DOHH2 (cell line): ENCODE measurements at regions not wholly inside any gene's neighbourhood (a gene's known extent, or its start where the extent isn't known, plus 50 kb on each side); places are given as distances from the start of the nearest gene placed in this dataset.

Experiments used
- H3F3A ChIP-seq: fragments of 200-600 bp; sonication (generic), shearing (Covaris generic); 2 replicates; pipeline ENCODE4 v1.6.0; 2016; ENCODE audit warnings: antibody characterized with exemption, mild to moderate bottlenecking; ENCODE audit not compliant: control insufficient read depth, insufficient read depth
- H3K27ac ChIP-seq: fragments of 200-600 bp; sonication (generic); 2 replicates; pipeline ENCODE4 v1.5.1; 2014; ENCODE audit warnings: low read depth, mild to moderate bottlenecking, low read length, moderate library complexity
- H3K27me3 ChIP-seq: fragments of 200-600 bp; sonication (generic); 2 replicates; pipeline ENCODE4 v1.6.1; 2014; ENCODE audit warnings: mild to moderate bottlenecking, low read length, mixed read lengths; ENCODE audit not compliant: control insufficient read depth
- H3K36me3 ChIP-seq: fragments of 200-600 bp; sonication (generic); 2 replicates; pipeline ENCODE4 v1.6.1; 2014; ENCODE audit warnings: mild to moderate bottlenecking, low read length, moderate library complexity, mixed read lengths; ENCODE audit not compliant: control insufficient read depth
- H3K4me1 ChIP-seq: fragments of 200-600 bp; sonication (generic); 2 replicates; pipeline ENCODE4 v1.6.1; 2014; ENCODE audit warnings: mild to moderate bottlenecking, low read length, mixed read lengths; ENCODE audit not compliant: control insufficient read depth
- H3K4me2 ChIP-seq: fragments of 200-600 bp; sonication (generic); 2 replicates; pipeline ENCODE4 v1.6.0; 2014; ENCODE audit warnings: mild to moderate bottlenecking, low read length, moderate library complexity
- H3K4me3 ChIP-seq: fragments of 200-600 bp; sonication (generic); 2 replicates; pipeline ENCODE4 v1.5.1; 2014; ENCODE audit warnings: mild to moderate bottlenecking, low read length, mixed read lengths
- H3K79me2 ChIP-seq: fragments of 200-600 bp; sonication (generic); 2 replicates; pipeline ENCODE4 v1.6.1; 2014; ENCODE audit warnings: mild to moderate bottlenecking, low read length, mixed read lengths; ENCODE audit not compliant: control insufficient read depth
- H3K9me2 ChIP-seq: fragments of 200-600 bp; sonication (generic); replicated peaks from 2 replicates; pipeline ENCODE4 v1.6.1; 2014; ENCODE audit warnings: mild to moderate bottlenecking, low read length, mixed read lengths; ENCODE audit not compliant: control insufficient read depth
- H3K9me3 ChIP-seq: fragments of 200-600 bp; sonication (generic); 2 replicates; pipeline ENCODE4 v1.6.1; 2014; ENCODE audit warnings: antibody characterized with exemption, low read length, mixed read lengths; ENCODE audit not compliant: control insufficient read depth, insufficient read depth
- H4K20me1 ChIP-seq: fragments of 200-600 bp; sonication (generic); 2 replicates; pipeline ENCODE4 v1.6.0; 2014; ENCODE audit warnings: low read depth, mild to moderate bottlenecking, antibody characterized with exemption, low read length, moderate library complexity; ENCODE audit not compliant: control insufficient read depth, insufficient read depth
- EZH2phosphoT487 ChIP-seq: fragments of 200-600 bp; sonication (generic); IDR thresholded peaks from 2 replicates; pipeline ENCODE4 v1.6.1; 2017; ENCODE audit warnings: borderline replicate concordance, mild to moderate bottlenecking, antibody characterized with exemption, low read length, moderate library complexity, mixed read lengths
- TF ChIP-seq, protein P1 (sequence below): fragments of 200-600 bp; sonication (generic); IDR thresholded peaks from one replicate; pipeline ENCODE4 v1.5.1; 2014; ENCODE audit warnings: antibody characterized with exemption, mild to moderate bottlenecking, low read depth, low read length; ENCODE audit not compliant: poor library complexity, severe bottlenecking

DNA sequence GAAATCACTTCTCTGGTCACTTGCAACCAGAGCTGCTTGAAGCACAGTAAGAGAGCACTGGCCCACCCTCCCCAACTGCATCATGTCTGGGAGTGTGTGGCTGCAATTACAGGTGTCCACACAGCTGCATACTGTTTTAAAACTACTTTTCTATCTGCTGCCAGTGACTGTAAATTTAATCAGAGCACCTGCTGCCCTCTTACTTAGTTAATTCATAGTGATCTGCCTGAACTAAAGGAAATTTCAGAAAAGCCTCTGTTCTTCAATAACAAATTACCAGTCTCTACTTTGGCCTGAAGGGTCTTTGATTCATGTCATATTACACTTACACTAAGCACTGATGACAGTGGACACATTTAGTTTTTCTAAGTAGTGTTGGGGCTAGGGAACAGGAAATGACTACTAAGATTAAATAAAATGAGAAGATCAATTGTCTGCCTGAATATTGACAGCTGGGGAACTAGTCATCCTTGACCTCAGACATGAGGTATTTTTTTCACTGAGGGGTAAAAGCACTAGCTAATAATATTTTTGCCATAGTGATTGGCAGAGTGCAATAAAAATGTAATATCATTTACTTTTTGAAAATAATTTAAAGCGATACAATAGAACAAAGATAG is 788.9 kb upstream of the GRAMD2B start:
- H3K9me2 ChIP-seq: no peaks in the 10 kb centered on the region; the same call in 1 of the 2 replicates
- no peaks in the 10 kb centered on the region for H3K79me2 ChIP-seq
- 0 out of 2 replicates have a peak overlapping the region, but pooled peaks have one; percentile 13 for H3K4me2 ChIP-seq
- no peaks in the 10 kb centered on the region for H3K9me3 ChIP-seq
- H3K27me3 ChIP-seq: no peaks in the 10 kb centered on the region
- no peak overlapping the region for H3K4me3 ChIP-seq
- no peaks in the 10 kb centered on the region for H3K36me3 ChIP-seq
- H4K20me1 ChIP-seq: no peaks in the 10 kb centered on the region
- H3K27ac ChIP-seq: peak overlapping the region; percentile 35
- H3K4me1 ChIP-seq: peaks cover 11% of the 10 kb centered on the region
- no peaks in the 10 kb centered on the region for H3F3A ChIP-seq
- no peak for TF ChIP-seq EZH2phosphoT487
- TF ChIP-seq, protein P1, sequence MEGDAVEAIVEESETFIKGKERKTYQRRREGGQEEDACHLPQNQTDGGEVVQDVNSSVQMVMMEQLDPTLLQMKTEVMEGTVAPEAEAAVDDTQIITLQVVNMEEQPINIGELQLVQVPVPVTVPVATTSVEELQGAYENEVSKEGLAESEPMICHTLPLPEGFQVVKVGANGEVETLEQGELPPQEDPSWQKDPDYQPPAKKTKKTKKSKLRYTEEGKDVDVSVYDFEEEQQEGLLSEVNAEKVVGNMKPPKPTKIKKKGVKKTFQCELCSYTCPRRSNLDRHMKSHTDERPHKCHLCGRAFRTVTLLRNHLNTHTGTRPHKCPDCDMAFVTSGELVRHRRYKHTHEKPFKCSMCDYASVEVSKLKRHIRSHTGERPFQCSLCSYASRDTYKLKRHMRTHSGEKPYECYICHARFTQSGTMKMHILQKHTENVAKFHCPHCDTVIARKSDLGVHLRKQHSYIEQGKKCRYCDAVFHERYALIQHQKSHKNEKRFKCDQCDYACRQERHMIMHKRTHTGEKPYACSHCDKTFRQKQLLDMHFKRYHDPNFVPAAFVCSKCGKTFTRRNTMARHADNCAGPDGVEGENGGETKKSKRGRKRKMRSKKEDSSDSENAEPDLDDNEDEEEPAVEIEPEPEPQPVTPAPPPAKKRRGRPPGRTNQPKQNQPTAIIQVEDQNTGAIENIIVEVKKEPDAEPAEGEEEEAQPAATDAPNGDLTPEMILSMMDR: no peak

DNA sequence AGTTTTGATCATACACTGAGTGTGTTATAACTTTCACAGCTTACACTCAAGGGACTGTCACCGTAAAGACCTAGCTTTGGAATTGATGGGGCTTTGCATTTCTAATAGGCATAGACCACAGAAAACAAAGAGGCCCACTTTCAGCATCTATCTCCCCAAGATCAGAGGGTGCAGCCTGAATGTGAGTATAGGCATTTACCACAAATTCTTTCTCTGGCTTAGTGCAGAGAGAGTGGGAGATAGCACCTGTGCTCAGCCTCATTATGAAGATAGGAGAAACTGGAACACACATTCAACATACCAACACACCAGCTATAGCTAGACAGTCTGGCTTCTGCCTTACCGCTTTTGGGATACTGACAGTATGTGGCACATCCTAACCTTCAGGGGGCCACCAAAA is 783.4 kb upstream of the GRAMD2B start:
- Histone ChIP-seq H3K36me3 (no peaks in the 10 kb centered on the region), H3K4me1 (no peaks in the 10 kb centered on the region), H4K20me1 (no peaks in the 10 kb centered on the region), H3K9me3 (no peaks in the 10 kb centered on the region), H3K9me2 (no peaks in the 10 kb centered on the region; the same call in 1 of the 2 replicates), H3K4me2 (no peak overlapping the region), H3K4me3 (no peak overlapping the region), H3K27ac (no peak overlapping the region), H3F3A (no peaks in the 10 kb centered on the region), H3K79me2 (no peaks in the 10 kb centered on the region), H3K27me3 (no peaks in the 10 kb centered on the region)
- TF ChIP-seq, protein P1: no peak
- TF ChIP-seq EZH2phosphoT487: no peak

DNA sequence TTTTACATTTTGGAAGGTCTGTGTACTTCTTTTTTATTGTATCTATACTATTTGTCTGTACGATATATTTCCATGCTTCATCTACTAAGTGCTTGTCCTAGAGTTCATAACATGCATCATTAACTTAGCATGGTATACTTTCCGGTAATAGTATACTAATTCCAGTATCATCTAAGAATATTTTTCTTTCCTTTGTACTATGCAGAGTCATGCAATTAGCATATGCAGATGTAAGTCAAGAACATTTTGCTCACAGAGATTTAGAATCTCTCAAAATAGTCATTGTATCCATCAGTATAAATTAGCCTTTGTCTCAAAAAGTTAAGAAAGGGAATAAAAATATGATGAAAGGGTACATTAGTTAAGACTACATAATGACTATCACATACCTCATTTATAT is 770.4 kb upstream of the GRAMD2B start:
- H3K79me2 ChIP-seq: no peaks in the 10 kb centered on the region
- H3K9me3 ChIP-seq: no peaks in the 10 kb centered on the region
- no peaks in the 10 kb centered on the region for H4K20me1 ChIP-seq
- H3K4me1 ChIP-seq: no peaks in the 10 kb centered on the region
- H3K4me2 ChIP-seq: no peak overlapping the region
- no peaks in the 10 kb centered on the region for H3K9me2 ChIP-seq
- no peak overlapping the region for H3K27ac ChIP-seq
- H3K4me3 ChIP-seq: no peak overlapping the region
- H3K36me3 ChIP-seq: no peaks in the 10 kb centered on the region
- no peaks in the 10 kb centered on the region for H3F3A ChIP-seq
- no peak for TF ChIP-seq EZH2phosphoT487
- TF ChIP-seq, protein P1: no peak
- no peaks in the 10 kb centered on the region for H3K27me3 ChIP-seq
